Activated CD4-positive, alpha-beta T cell treated with anti-CD3 and anti-CD28 coated beads for 36 hours (primary cell): ENCODE measurements at regions not wholly inside any gene's neighbourhood (a gene's known extent, or its start where the extent isn't known, plus 50 kb on each side); places are given as distances from the start of the nearest gene placed in this dataset.
"Not testable (repeated sequence)": the region's sequence is repeated elsewhere in the genome, so short reads cannot be mapped to it uniquely, and the experiment has no call there.

ENCODE experiments used
- ATAC-seq: fragments of 200-7000 bp; cut with Tn5 transposase; one replicate; pipeline ENCODE4 v1.10.0; 2021; ENCODE audit warnings: mild to moderate bottlenecking, moderate library complexity
- CTCF ChIA-PET: fragments of 350-600 bp; sonication (Branson Sonifier 250); formaldehyde crosslinking; loops from one replicate; lab custom pipeline; 2021; ENCODE audit warnings: antibody characterized with exemption; lab: Charles Lee
- POLR2A ChIA-PET: fragments of 350-600 bp; sonication (Branson Sonifier 250); formaldehyde crosslinking; loops from one replicate; lab custom pipeline; 2021; ENCODE audit warnings: antibody characterized with exemption, inconsistent platforms; lab: Charles Lee
- DNase-seq: peaks from one replicate; pipeline ENCODE4 v3.0.0-alpha.2; 2020
- H3K27ac Mint-ChIP-seq: one replicate; pipeline ENCODE4 v1.8.0; 2021; ENCODE audit warnings: mixed read lengths
- H3K27me3 Mint-ChIP-seq: one replicate; pipeline ENCODE4 v1.8.0; 2021; ENCODE audit warnings: mixed read lengths
- H3K36me3 Mint-ChIP-seq: one replicate; pipeline ENCODE4 v1.8.0; 2021; ENCODE audit warnings: low read depth, mixed read lengths
- H3K4me1 Mint-ChIP-seq: one replicate; pipeline ENCODE4 v1.8.0; 2021; ENCODE audit warnings: mixed read lengths
- H3K4me3 Mint-ChIP-seq: one replicate; pipeline ENCODE4 v1.8.0; 2021; ENCODE audit warnings: mild to moderate bottlenecking, moderate library complexity, mixed read lengths
- H3K9me3 Mint-ChIP-seq: one replicate; pipeline ENCODE4 v1.8.0; 2021; ENCODE audit warnings: low read depth, mixed read lengths
- intact Hi-C, 2 experiments: fragments of 100-400 bp; cut with DNase I in 1 of 2; cut with micrococcal nuclease in 1 of 2; formaldehyde crosslinking; loops; one replicate each; pipeline versions ENCODE4 v1.14.2 to v1.15.1; 2022 to 2024; cut with DNase I, micrococcal nuclease

DNA sequence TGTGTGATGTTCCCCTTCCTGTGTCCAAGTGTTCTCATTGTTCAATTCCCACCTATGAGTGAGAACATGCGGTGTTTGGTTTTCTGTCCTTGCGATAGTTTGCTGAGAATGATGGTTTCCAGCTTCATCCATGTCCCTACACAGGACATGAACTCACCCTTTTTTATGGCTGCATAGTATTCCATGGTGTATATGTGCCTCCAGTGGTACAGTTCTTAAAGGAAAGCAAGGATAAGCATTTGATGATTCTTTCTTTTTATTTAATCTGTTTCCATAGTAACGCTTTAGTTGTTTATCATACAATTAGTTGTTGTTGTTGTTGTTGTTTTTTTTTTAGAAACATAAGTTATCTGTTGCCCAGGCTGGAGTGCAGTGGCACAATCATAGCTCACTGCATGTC, 133.1 kb downstream of the TSEN15 start:
- ATAC-seq, H3K27ac Mint-ChIP-seq, H3K9me3 Mint-ChIP-seq, DNase-seq, intact Hi-C loops, POLR2A ChIA-PET, CTCF ChIA-PET, H3K36me3 Mint-ChIP-seq, H3K4me3 Mint-ChIP-seq, H3K27me3 Mint-ChIP-seq, H3K4me1 Mint-ChIP-seq: not testable (repeated sequence)

DNA sequence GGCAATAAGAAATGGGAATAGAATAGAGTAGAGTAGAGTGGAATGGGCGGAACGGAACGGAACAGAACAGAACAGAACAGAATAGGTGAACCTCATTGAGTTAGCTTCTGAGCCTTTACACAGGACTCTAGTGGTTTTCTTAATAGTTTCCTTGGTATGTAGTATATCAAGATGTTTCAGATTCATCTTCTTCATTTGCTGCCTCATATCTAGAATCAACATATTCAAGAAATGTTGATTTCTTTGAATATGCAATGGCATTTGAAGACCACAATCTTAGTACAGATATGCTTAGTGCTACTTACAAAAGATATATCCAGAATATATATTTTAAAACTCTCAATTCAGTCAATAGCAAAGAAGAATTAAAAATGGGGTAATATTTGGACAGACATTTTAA, 133.8 kb downstream of the TSEN15 start:
- ATAC-seq = no peak
- intact Hi-C loops = no loop called here

DNA sequence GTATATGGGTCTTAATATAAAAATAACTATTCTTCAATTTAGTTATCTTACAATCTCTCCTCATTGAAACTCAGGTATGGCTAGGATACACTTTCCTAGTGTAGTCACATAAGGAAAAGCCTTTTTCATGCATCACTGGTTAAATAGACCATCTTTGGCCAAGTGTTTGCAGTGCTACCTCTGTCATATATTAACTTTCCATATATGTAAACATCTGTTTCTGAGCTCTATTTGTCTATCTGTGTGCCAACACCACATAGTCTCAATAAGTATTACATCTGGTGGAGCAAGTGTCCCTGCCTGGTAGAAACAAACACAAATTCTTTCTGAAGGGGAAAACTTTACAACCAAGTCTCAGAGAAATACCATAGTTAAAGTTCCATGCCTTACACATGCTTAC, 134.6 kb downstream of the TSEN15 start:
- ChIA-PET CTCF (no interaction called here), POLR2A (no interaction called here)
- Mint-ChIP-seq H3K36me3 (no peaks in the 10 kb centered on the region), H3K4me3 (no peak overlapping the region), H3K27me3 (peaks cover 4% of the 10 kb centered on the region), H3K27ac (no peak overlapping the region), H3K4me1 (no peaks in the 10 kb centered on the region), H3K9me3 (no peaks in the 10 kb centered on the region)
- intact Hi-C loops = no loop called here
- ATAC-seq (no peak), DNase-seq (no peak)

More for the DNA sequence above, 133.8 kb downstream of the TSEN15 start:
- H3K9me3 Mint-ChIP-seq = no peaks in the 10 kb centered on the region
- POLR2A ChIA-PET = no interaction called here
- no peak for DNase-seq
- CTCF ChIA-PET = no interaction called here
- no peaks in the 10 kb centered on the region for H3K4me1 Mint-ChIP-seq
- H3K36me3 Mint-ChIP-seq = no peaks in the 10 kb centered on the region
- peaks cover 4% of the 10 kb centered on the region for H3K27me3 Mint-ChIP-seq
- no peak overlapping the region for H3K27ac Mint-ChIP-seq
- H3K4me3 Mint-ChIP-seq = no peak overlapping the region

DNA sequence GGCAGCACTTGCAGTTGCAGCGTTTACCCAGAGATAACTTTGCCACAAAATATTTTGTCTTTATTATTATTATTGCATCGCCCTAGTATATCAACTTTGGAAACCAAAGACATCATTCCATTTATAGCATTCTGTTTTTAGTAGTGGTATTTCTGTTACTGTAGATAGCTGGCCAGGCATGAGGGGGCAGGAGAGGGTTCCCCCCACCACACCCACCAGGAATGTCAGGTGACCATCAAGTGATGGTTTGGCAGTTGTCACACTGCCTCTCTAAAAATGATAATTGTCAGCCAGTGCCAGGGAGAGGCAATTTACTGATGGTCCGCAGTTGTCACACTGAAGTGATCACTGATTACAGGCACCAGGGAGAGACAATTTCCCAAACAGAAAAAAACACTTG, 135.6 kb downstream of the TSEN15 start:
- POLR2A ChIA-PET = no interaction called here
- H3K4me1 Mint-ChIP-seq = no peaks in the 10 kb centered on the region
- intact Hi-C loops = no loop called here
- no peaks in the 10 kb centered on the region for H3K9me3 Mint-ChIP-seq
- no peak overlapping the region for H3K4me3 Mint-ChIP-seq
- H3K36me3 Mint-ChIP-seq = no peaks in the 10 kb centered on the region
- ATAC-seq = no peak
- H3K27ac Mint-ChIP-seq = no peak overlapping the region
- CTCF ChIA-PET = interaction anchor here (0.9 kb wide), 1 partner anchor 88 kb away, joined by 3 read pairs; no protein-coding TSS in a partner anchor
- no peak for DNase-seq
- H3K27me3 Mint-ChIP-seq = peaks cover 5% of the 10 kb centered on the region

DNA sequence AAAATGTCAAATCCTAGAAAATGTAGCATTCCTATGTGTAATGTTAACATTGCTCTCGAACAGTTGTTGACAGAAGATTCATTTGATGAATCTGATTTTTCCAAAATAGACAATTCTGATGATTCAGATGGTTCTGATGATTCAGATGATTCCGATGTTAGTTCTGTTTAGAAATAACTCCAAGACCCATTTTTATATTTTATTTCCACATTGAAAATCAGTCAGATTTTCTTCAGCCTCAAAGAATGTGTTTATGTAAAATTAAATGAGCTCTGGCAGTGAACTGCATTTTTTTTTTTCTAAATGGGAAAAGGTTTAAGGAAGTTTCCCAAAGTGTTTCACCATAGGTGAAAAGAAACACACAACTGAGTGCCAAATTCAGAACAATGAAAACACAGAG, 136.5 kb downstream of the TSEN15 start:
- ChIA-PET CTCF (no interaction called here), POLR2A (interaction anchor here (0.6 kb wide), 1 partner anchor 24 kb away, joined by 5 read pairs; no protein-coding TSS in a partner anchor)
- no peak for ATAC-seq
- intact Hi-C loops = no loop called here
- no peaks in the 10 kb centered on the region for H3K4me1 Mint-ChIP-seq
- no peaks in the 10 kb centered on the region for H3K9me3 Mint-ChIP-seq
- peaks cover 5% of the 10 kb centered on the region for H3K27me3 Mint-ChIP-seq
- H3K36me3 Mint-ChIP-seq = no peaks in the 10 kb centered on the region
- no peak for DNase-seq
- no peak overlapping the region for H3K27ac Mint-ChIP-seq
- no peak overlapping the region for H3K4me3 Mint-ChIP-seq

DNA sequence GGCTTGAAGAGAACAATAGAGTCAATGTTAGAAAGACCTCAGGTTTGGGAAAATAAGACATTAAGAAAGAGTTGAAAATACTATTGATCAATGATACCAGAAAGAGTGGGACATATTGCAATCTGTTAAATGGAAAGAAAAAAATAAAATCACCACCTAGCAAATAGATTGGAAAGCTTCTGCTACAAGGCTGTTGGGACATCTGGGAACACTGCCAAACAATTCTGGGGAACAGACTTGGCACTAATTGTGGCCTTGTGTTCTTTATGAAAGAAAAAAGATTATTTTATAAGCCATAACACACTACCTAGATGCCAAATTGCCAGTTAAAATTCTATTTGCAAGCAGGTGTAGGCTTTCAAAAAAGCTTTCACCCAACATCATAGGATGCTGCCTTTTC, 137.8 kb downstream of the TSEN15 start:
- intact Hi-C loops = no loop called here
- CTCF ChIA-PET = no interaction called here
- H3K27me3 Mint-ChIP-seq = peaks cover 11% of the 10 kb centered on the region
- H3K4me1 Mint-ChIP-seq = no peaks in the 10 kb centered on the region
- H3K9me3 Mint-ChIP-seq = no peaks in the 10 kb centered on the region
- no peak overlapping the region for H3K27ac Mint-ChIP-seq
- POLR2A ChIA-PET = no interaction called here
- no peak overlapping the region for H3K4me3 Mint-ChIP-seq
- DNase-seq = no peak
- H3K36me3 Mint-ChIP-seq = no peaks in the 10 kb centered on the region
- no peak for ATAC-seq

DNA sequence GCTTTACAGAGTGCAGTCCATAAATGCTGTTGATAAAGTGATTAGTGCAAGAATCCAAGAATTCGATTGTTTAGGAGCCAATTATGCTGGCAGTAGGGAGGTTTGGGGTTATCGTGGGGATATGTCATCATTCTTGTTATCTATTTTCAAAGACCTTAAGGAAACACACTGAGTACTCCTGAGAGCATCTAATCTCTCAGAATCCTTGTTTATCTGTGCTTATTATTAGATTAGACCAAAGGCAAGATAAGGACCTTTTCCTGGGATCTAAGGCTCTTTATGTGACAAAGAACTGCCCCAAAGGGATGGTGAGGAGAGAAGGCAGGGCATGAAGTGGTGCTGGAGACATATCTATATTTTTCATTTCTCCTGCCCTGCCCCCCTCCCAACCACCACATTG, 139.1 kb downstream of the TSEN15 start:
- peaks cover 11% of the 10 kb centered on the region for H3K27me3 Mint-ChIP-seq
- no peak overlapping the region for H3K27ac Mint-ChIP-seq
- intact Hi-C loops = no loop called here
- ChIA-PET CTCF (no interaction called here), POLR2A (no interaction called here)
- no peaks in the 10 kb centered on the region for H3K36me3 Mint-ChIP-seq
- no peaks in the 10 kb centered on the region for H3K9me3 Mint-ChIP-seq
- ATAC-seq (no peak), DNase-seq (no peak)
- H3K4me3 Mint-ChIP-seq = no peak overlapping the region
- no peaks in the 10 kb centered on the region for H3K4me1 Mint-ChIP-seq

DNA sequence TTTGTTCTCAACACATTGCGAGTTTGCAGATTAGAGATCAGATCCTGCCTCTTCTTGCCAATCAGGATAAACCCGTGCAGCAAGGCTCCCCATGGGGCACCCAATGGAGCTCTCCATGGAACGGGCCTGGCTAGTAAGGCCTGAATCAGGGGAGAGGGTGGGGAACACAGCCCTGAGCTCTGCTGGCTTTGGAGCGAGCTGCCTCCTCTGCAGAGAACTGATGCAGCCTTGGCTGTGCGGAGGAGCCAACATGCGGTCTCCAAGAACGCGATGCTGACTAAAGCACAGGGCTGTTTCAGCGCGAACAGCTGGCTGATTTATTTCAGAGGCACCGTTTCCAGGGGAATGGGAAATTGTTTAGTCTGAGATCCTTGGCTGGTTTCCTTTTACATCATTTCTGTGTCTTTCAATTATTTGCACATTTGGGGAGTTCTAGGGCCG, 139.7 kb downstream of the TSEN15 start:
- H3K36me3 Mint-ChIP-seq = no peaks in the 10 kb centered on the region

DNA sequence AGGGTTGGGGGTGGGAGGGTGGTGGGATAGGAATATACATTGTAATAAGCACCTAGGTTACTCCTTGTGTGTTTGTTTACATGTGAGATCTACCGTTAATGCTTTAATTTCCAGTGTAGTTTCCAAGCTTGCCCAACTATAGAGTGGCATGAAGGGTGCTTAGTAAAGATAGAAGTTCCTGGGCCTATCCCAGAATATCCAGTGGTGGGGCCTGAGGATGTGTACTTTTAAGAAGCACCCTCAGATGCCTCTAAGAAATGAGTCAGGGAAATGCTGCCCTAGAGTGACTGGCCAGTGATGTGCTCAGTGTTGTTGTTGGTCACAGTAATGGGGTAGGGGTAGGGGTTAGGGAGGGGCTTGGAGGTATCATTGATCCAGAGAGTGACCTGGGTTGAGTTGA, 141.3 kb downstream of the TSEN15 start:
- no peaks in the 10 kb centered on the region for H3K9me3 Mint-ChIP-seq
- H3K4me1 Mint-ChIP-seq = no peaks in the 10 kb centered on the region
- H3K4me3 Mint-ChIP-seq = no peak overlapping the region
- no peak overlapping the region for H3K27ac Mint-ChIP-seq
- DNase-seq (no peak), ATAC-seq (no peak)
- H3K36me3 Mint-ChIP-seq = no peaks in the 10 kb centered on the region
- CTCF ChIA-PET = no interaction called here
- intact Hi-C loops = no loop called here
- POLR2A ChIA-PET = no interaction called here
- H3K27me3 Mint-ChIP-seq = peaks cover 16% of the 10 kb centered on the region

More for the DNA sequence above, 139.7 kb downstream of the TSEN15 start:
- ATAC-seq (no peak), DNase-seq (no peak)
- no peak overlapping the region for H3K27ac Mint-ChIP-seq
- ChIA-PET CTCF (no interaction called here), POLR2A (no interaction called here)
- no peak overlapping the region for H3K4me3 Mint-ChIP-seq
- no peaks in the 10 kb centered on the region for H3K9me3 Mint-ChIP-seq
- peaks cover 11% of the 10 kb centered on the region for H3K27me3 Mint-ChIP-seq
- intact Hi-C loops = no loop called here
- H3K4me1 Mint-ChIP-seq = no peaks in the 10 kb centered on the region

DNA sequence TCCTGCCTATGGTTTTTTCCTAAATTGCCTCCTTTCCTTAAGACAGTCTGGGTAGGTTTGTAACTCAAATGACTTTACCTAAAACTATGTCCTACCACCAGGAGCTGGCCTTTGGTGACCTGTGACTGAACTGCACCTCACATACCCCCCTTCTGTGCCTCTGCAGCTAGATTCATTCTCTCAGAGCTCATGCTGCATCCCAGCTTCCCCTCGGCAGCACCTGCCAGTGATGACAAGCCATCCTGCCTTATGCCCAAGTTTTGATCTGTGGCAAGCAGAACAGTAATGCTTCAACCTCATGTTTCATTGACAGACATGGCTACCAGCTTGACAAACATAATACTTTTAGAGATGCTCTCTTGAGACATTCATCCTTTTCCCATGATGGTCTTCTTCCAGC, 141.9 kb downstream of the TSEN15 start:
- Mint-ChIP-seq H3K36me3 (no peaks in the 10 kb centered on the region), H3K9me3 (no peaks in the 10 kb centered on the region), H3K27me3 (peaks cover 16% of the 10 kb centered on the region), H3K4me1 (no peaks in the 10 kb centered on the region), H3K27ac (no peak overlapping the region), H3K4me3 (no peak overlapping the region)
- ATAC-seq (no peak), DNase-seq (no peak)
- intact Hi-C loops = no loop called here
- POLR2A ChIA-PET = no interaction called here
- CTCF ChIA-PET = interaction anchor here (0.6 kb wide), 1 partner anchor 1403 kb away, joined by 3 read pairs; no protein-coding TSS in a partner anchor

DNA sequence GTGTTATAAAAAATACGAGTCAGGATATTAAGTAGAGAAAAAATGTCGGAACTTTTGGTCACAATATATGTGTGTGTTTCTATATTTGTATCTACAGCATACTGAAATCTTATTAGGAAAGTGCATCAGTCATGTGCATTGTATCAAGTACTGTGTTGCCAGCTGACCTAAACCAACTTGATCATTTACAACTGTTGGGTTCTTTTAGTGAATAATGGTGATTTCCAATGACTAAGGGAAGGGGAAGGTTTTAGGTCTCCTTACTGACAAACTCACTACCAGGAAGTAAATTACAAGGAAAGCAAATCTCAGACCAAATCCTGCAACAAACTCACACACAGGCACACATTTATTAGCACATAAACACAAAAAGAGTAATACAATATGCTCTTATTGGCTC, 142.7 kb downstream of the TSEN15 start:
- Mint-ChIP-seq H3K27me3 (peaks cover 14% of the 10 kb centered on the region), H3K27ac (no peak overlapping the region), H3K4me3 (no peak overlapping the region), H3K4me1 (no peaks in the 10 kb centered on the region), H3K36me3 (no peaks in the 10 kb centered on the region), H3K9me3 (no peaks in the 10 kb centered on the region)
- intact Hi-C loops = no loop called here
- ChIA-PET POLR2A (no interaction called here), CTCF (no interaction called here)
- no peak for DNase-seq
- no peak for ATAC-seq

DNA sequence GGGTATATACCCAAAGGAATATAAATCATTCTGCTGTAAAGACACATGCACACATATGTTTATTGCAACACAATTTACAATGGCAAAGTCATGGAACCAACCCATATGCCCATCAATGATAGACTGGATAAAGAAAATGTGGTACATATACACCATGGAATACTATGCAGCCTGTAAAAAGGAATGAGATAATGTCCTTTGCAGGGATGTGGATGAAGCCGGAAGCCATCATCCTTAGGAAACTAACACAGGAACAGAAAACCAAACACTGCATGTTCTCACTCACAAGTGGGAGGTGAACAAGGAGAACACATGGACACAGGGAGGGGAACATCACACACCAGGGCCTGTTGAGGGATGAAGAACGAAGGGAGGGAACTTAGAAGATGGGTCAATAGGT, 144.2 kb downstream of the TSEN15 start:
- H3K36me3 Mint-ChIP-seq, CTCF ChIA-PET, DNase-seq, H3K4me3 Mint-ChIP-seq, ATAC-seq, H3K9me3 Mint-ChIP-seq, H3K27ac Mint-ChIP-seq, POLR2A ChIA-PET, intact Hi-C loops, H3K4me1 Mint-ChIP-seq: not testable (repeated sequence)
- H3K27me3 Mint-ChIP-seq = peaks cover 16% of the 10 kb centered on the region

DNA sequence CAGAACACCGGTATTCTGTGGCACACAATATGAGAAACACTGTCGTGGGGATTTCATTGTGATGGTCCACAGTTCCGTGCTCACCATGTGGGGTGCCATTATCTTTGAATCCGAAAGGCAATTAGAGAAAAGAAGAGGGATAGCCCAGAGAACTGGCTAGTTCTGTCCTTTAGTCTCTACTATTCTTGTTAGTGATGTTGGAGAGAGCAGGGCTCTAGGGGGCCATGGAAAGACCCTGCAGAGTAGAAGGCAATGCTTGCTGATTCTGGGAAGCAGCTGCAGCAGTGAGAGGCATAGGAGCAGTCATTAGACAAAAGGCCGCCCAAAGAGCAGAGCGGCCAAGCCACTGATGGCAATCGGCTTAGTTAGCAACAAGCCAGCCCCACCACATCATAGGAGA, 146.3 kb downstream of the TSEN15 start:
- ATAC-seq = no peak
- Mint-ChIP-seq H3K4me3 (no peak overlapping the region), H3K36me3 (no peaks in the 10 kb centered on the region), H3K4me1 (no peaks in the 10 kb centered on the region), H3K27ac (no peak overlapping the region), H3K27me3 (peaks cover 17% of the 10 kb centered on the region), H3K9me3 (no peaks in the 10 kb centered on the region)
- intact Hi-C loops = no loop called here
- ChIA-PET CTCF (no interaction called here), POLR2A (no interaction called here)
- DNase-seq = no peak
